HepG2 (cell line): ENCODE measurements at regions not wholly inside any gene's neighbourhood (a gene's known extent, or its start where the extent isn't known, plus 50 kb on each side); places are given as distances from the start of the nearest gene placed in this dataset.

Experiments used
- ATAC-seq: fragments of 200-7000 bp; cut with Tn5 transposase; 3 replicates; pipeline ENCODE4 v1.9.1; 2020; ENCODE audit warnings: mild to moderate bottlenecking, moderate library complexity
- BruUV-seq: library from RNA; stranded (reverse); fragments of 400-500 nt; replicated peaks from 2 replicates; lab custom pipeline; 2021; lab: Mats Ljungman, UMichigan
- CTCF ChIA-PET: fragments of 300-600 bp; formaldehyde crosslinking; extraction: SDS; loops from one replicate; lab custom pipeline; 2021; ENCODE audit warnings: low total read pairs, inconsistent platforms, low intra/inter-chr PET ratio; lab: Yijun Ruan, JAX
- POLR2A ChIA-PET: fragments of 350-600 bp; sonication (Branson Sonifier 250); formaldehyde crosslinking; loops from one replicate; lab custom pipeline; 2020; ENCODE audit warnings: antibody characterized with exemption, inconsistent platforms; lab: Yijun Ruan, JAX
- DNase-seq: peaks from one replicate; pipeline ENCODE4 v3.0.0-alpha.2; 2015; ENCODE audit warnings: low spot score
- FAIRE-seq: peaks from 3 replicates; lab custom pipeline; 2011; peaks lifted over from hg19 to GRCh38; lab: Jason Lieb, UNC
- H2AFZ ChIP-seq: one replicate; pipeline ENCODE4 v1.6.1; 2011; ENCODE audit warnings: low read length, inconsistent platforms
- H3K27ac ChIP-seq: fragments of 300-600 bp; 3 replicates; pipeline ENCODE4 v1.8.0; 2011; ENCODE audit warnings: mixed run types, mild to moderate bottlenecking, mixed read lengths, low read length, inconsistent platforms; ENCODE audit not compliant: insufficient read depth; ENCODE audit errors: extremely low read length
- H3K27me3 ChIP-seq, 2 experiments: fragments of 200-600 bp in 1 of 2; 2 replicates in 1 of 2; 3 replicates in 1 of 2; pipeline versions ENCODE4 v1.6.0 to v1.8.0; 2011; ENCODE audit warnings: low read length in 2 of 2, mild to moderate bottlenecking in 2 of 2, moderate library complexity in 2 of 2, inconsistent platforms in 1 of 2; ENCODE audit not compliant: insufficient read depth in 2 of 2, control insufficient read depth in 1 of 2
- H3K36me3 ChIP-seq, 2 experiments: fragments of 200-600 bp in 1 of 2; replicated peaks in 1 of 2; 2 replicates in 1 of 2; 3 replicates in 1 of 2; pipeline versions ENCODE4 v1.5.1 to v1.8.0; 2011; ENCODE audit warnings: low read length in 2 of 2, inconsistent platforms in 1 of 2; ENCODE audit not compliant: insufficient read depth in 2 of 2, control insufficient read depth in 1 of 2
- H3K4me1 ChIP-seq: 2 replicates; pipeline ENCODE4 v1.5.1; 2012; ENCODE audit warnings: low read length, inconsistent platforms; ENCODE audit not compliant: insufficient read depth
- H3K4me2 ChIP-seq: 2 replicates; pipeline ENCODE4 v1.6.0; 2011; ENCODE audit warnings: low read depth, low read length, inconsistent platforms
- H3K4me3 ChIP-seq, 3 experiments: fragments of 200-600 bp in 1 of 3; sonication (generic), shearing (Covaris generic) in 1 of 3; replicated peaks in 1 of 3; 2 replicates each; pipeline ENCODE4 v1.5.1; 2011 to 2016; ENCODE audit warnings: low read length in 3 of 3, inconsistent platforms in 2 of 3, low read depth in 2 of 3, mild to moderate bottlenecking in 2 of 3, control low read depth in 1 of 3, mixed read lengths in 1 of 3; ENCODE audit not compliant: insufficient read depth in 1 of 3
- H3K79me2 ChIP-seq: one replicate; pipeline ENCODE4 v1.6.1; 2011; ENCODE audit warnings: low read length, inconsistent platforms; ENCODE audit not compliant: insufficient read depth
- H3K9ac ChIP-seq: 2 replicates; pipeline ENCODE4 v1.6.0; 2011; ENCODE audit warnings: mild to moderate bottlenecking, low read depth, low read length, inconsistent platforms; ENCODE audit not compliant: insufficient read depth
- H3K9me3 ChIP-seq: 2 replicates; pipeline ENCODE4 v1.5.1; 2012; ENCODE audit warnings: mild to moderate bottlenecking, low read length
- H4K20me1 ChIP-seq: 2 replicates; pipeline ENCODE4 v1.6.0; 2011; ENCODE audit warnings: inconsistent platforms, mild to moderate bottlenecking, low read length, moderate library complexity; ENCODE audit not compliant: insufficient read depth
- CHCHD3 ChIP-seq: sonication (generic); formaldehyde crosslinking; IDR thresholded peaks from 2 replicates; pipeline ENCODE4 v1.8.0; 2022; ENCODE audit warnings: mild to moderate bottlenecking, missing genetic modification reagents, moderate library complexity
- FUBP1 ChIP-seq: sonication (generic); formaldehyde crosslinking; IDR thresholded peaks from 2 replicates; pipeline ENCODE4 v1.5.1; 2020; ENCODE audit warnings: missing genetic modification reagents, mild to moderate bottlenecking, borderline replicate concordance
- GPN1 ChIP-seq: sonication (generic); formaldehyde crosslinking; IDR thresholded peaks from 2 replicates; pipeline ENCODE4 v1.5.1; 2020; ENCODE audit warnings: missing genetic modification reagents, borderline replicate concordance
- MTF2 ChIP-seq: sonication (generic); formaldehyde crosslinking; IDR thresholded peaks from 2 replicates; pipeline ENCODE4 v1.5.0; 2020; ENCODE audit warnings: missing genetic modification reagents, borderline replicate concordance
- TGIF2 ChIP-seq: IDR thresholded peaks from 2 replicates; pipeline ENCODE4 v1.6.1; 2016; ENCODE audit warnings: control low read depth, missing compliant biosample characterization
- ZBED4 ChIP-seq: sonication (generic); formaldehyde crosslinking; IDR thresholded peaks from 2 replicates; pipeline ENCODE4 v1.4.0; 2020; ENCODE audit warnings: missing genetic modification reagents, borderline replicate concordance
- ZHX1 ChIP-seq: sonication (generic); formaldehyde crosslinking; IDR thresholded peaks from 2 replicates; pipeline ENCODE4 v1.8.1; 2022; ENCODE audit warnings: low read depth, mild to moderate bottlenecking, missing genetic modification reagents
- ZNF160 ChIP-seq: sonication (generic); formaldehyde crosslinking; IDR thresholded peaks from 2 replicates; pipeline ENCODE4 v1.8.0; 2022; ENCODE audit warnings: mild to moderate bottlenecking, inconsistent platforms, missing genetic modification reagents
- ZNF563 ChIP-seq: sonication (generic); formaldehyde crosslinking; IDR thresholded peaks from 2 replicates; pipeline ENCODE4 v1.8.0; 2022; ENCODE audit warnings: mild to moderate bottlenecking, moderate library complexity, missing genetic modification reagents
- WGBS: methylation state at CpG from one replicate; pipeline ENCODE4 v1.1.6; 2017; ENCODE audit warnings: low lambda C conversion rate; 5-methylcytosine and 5-hydroxymethylcytosine counted together
- in situ Hi-C: cut with HindIII; loops from 2 replicates; pipeline ENCODE4 v1.10.0; 2017; ENCODE audit warnings: low pct_unique_long_range_greater_than_20kb; ENCODE audit not compliant: extremely low pct_ligation_motif_present
- intact Hi-C: fragments of 100-400 bp; cut with micrococcal nuclease; formaldehyde crosslinking; loops from one replicate; pipeline ENCODE4 v1.10.0; 2022; ENCODE audit not compliant: unreplicated experiment
- TF ChIP-seq, protein P1 (sequence below), 2 experiments: fragments of 450-650 bp in 1 of 2; sonication (generic) in 1 of 2; formaldehyde crosslinking; IDR thresholded peaks; 2 replicates each; pipeline versions ENCODE4 v1.5.0 to v1.8.0; 2020 to 2022; ENCODE audit warnings: mild to moderate bottlenecking in 1 of 2, missing genetic modification reagents in 1 of 2
- TF ChIP-seq, protein P2 (sequence below): IDR thresholded peaks from 2 replicates; pipeline ENCODE4 v1.6.1; 2016; ENCODE audit warnings: missing biosample characterization, missing genetic modification reagents, low read depth

- no peak for TF ChIP-seq FUBP1 (CRISPR knock-in tag)
- TF ChIP-seq ZHX1 (CRISPR knock-in tag) = no peak
- TF ChIP-seq CHCHD3 (CRISPR knock-in tag) = no peak
- no peak for TF ChIP-seq MTF2 (CRISPR knock-in tag)
- TF ChIP-seq, protein P1, sequence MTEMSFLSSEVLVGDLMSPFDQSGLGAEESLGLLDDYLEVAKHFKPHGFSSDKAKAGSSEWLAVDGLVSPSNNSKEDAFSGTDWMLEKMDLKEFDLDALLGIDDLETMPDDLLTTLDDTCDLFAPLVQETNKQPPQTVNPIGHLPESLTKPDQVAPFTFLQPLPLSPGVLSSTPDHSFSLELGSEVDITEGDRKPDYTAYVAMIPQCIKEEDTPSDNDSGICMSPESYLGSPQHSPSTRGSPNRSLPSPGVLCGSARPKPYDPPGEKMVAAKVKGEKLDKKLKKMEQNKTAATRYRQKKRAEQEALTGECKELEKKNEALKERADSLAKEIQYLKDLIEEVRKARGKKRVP (CRISPR knock-in tag; IDR thresholded peaks at IDR 0.05) = no peak
Observed at GRCh38 chr1:217079584-217079983, 356.4 kb upstream of the ESRRG start (continued).

GRCh38 chr1:217078959-217079358 lies 355.7 kb upstream of the ESRRG start:
- FAIRE-seq (no peak), ATAC-seq (no peak), DNase-seq (no peak)
- BruUV-seq = no TSS peak
- 0% methylated on average over 1 of the region's 1 CpG for WGBS
- intact Hi-C loops = no loop called here
- Histone ChIP-seq H4K20me1 (no peaks in the 10 kb centered on the region), H3K4me2 (no peak overlapping the region), H3K36me3 (no peaks in the 10 kb centered on the region), H3K4me1 (no peaks in the 10 kb centered on the region), H3K9me3 (no peaks in the 10 kb centered on the region), H3K9ac (no peak overlapping the region), H3K79me2 (no peaks in the 10 kb centered on the region), H3K4me3 (no peak overlapping the region), H2AFZ (no peak overlapping the region), H3K27me3 (no peaks in the 10 kb centered on the region), H3K27ac (no peak overlapping the region)
- in situ Hi-C loops = no loop called here
- ChIA-PET POLR2A (no interaction called here), CTCF (no interaction called here)
- TF ChIP-seq ZBED4 (no peak), ZNF563 (CRISPR knock-in tag) (no peak), GPN1 (CRISPR knock-in tag) (no peak), TGIF2 (CRISPR knock-in tag) (no peak), ZNF160 (CRISPR knock-in tag) (no peak), CHCHD3 (CRISPR knock-in tag) (no peak)
- TF ChIP-seq, protein P2, sequence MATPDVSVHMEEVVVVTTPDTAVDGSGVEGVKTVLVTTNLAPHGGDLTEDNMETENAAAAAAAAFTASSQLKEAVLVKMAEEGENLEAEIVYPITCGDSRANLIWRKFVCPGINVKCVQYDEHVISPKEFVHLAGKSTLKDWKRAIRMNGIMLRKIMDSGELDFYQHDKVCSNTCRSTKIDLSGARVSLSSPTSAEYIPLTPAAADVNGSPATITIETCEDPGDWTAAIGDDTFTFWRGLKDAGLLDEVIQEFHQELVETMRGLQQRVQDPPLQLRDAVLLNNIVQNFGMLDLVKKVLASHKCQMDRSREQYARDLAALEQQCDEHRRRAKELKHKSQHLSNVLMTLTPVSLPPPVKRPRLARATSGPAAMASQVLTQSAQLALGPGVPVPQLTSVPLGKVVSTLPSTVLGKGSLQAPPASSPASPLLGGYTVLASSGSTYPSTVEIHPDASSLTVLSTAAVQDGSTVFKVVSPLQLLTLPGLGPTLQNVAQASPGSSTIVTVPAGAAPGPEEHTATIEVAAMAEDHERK (CRISPR knock-in tag) = no peak
